ENCODE measurements at regions not wholly inside any gene's neighbourhood (a gene's known extent, or its start where the extent isn't known, plus 50 kb on each side); places are given as distances from the start of the nearest gene placed in this dataset.

DNA sequence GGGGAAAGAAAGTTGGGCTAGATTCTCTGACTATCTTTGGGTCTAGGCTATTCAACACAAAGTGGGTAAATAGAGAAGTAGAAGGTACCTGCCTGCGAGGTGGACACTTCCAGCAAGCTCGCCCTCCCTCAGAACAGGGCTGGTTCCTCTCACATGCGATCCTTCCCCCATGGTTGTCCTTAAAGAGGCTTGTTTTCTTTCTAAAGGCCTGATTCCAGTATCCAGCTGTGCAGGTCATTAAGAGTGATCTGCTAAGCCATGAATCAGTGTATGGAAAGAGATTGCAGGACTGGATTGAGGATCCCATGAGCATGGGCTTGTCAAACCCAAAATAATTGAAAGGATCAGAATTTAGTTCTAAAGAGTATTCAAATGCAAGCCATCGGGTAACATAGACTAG lies 189.0 kb downstream of the URB2 start:
- no peak overlapping the region for H3K4me3 Mint-ChIP-seq
- no peaks in the 10 kb centered on the region for H3K4me1 Mint-ChIP-seq
- no peak for ATAC-seq
- no peak overlapping the region for H3K27ac Mint-ChIP-seq
- peaks cover under 1% of the 10 kb centered on the region for H3K36me3 Mint-ChIP-seq
- H3K27me3 Mint-ChIP-seq = peaks cover 38% of the 10 kb centered on the region
- no peak for DNase-seq
- peaks cover 4% of the 10 kb centered on the region for H3K9me3 Mint-ChIP-seq (ENCODE audit: low read depth)
- CTCF ChIA-PET = no interaction called here

DNA sequence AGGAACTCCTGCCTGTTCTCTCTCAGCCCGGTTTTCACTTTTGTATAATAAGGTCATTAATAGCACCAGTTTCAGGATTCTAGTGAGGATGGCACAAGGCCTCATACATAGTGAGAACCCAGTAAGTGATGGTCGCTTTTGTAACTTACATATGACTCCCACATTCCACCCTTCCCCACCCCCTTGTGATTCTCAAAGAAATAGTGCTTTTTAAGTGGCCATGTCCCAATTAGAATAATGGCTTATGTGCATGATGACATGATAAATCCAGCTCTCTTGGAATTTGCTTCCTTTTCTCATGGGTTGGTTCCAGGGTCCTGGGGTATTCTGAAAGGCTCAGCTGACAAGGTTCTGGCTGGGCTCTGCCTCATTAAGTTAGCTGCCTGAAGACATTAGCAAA lies 189.9 kb downstream of the URB2 start:
- DNase-seq (no peak), ATAC-seq (no peak)
- H3K27me3 Mint-ChIP-seq = peaks cover 31% of the 10 kb centered on the region
- no peaks in the 10 kb centered on the region for H3K36me3 Mint-ChIP-seq
- CTCF ChIA-PET = no interaction called here
- H3K4me1 Mint-ChIP-seq = no peaks in the 10 kb centered on the region
- no peak overlapping the region for H3K27ac Mint-ChIP-seq
- no peaks in the 10 kb centered on the region for H3K9me3 Mint-ChIP-seq (ENCODE audit: low read depth)
- H3K4me3 Mint-ChIP-seq = no peak overlapping the region

DNA sequence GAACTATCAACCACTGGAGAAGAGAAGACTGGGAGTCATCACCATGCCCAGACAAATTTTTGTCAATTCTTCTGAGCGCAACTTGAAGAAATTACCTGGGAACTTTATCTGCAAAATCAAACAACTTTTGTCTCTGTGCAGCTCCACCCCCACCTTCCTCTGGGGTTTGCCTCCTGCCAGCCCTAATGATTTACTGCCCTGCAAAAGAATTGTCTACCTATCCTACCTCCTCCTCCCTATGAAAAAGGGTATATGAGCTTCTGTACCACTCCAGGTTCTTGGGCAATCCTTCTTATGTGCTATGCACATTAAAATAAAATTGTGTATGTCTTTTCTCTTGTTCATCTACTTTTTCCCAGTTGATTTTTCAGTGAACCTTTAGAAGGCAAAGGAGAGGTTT lies 191.9 kb downstream of the URB2 start:
- CTCF ChIA-PET = no interaction called here
- H3K4me1 Mint-ChIP-seq = no peaks in the 10 kb centered on the region
- no peak overlapping the region for H3K27ac Mint-ChIP-seq
- no peak for DNase-seq
- no peak overlapping the region for H3K4me3 Mint-ChIP-seq
- no peak for ATAC-seq
- no peaks in the 10 kb centered on the region for H3K36me3 Mint-ChIP-seq
- peaks cover 26% of the 10 kb centered on the region for H3K27me3 Mint-ChIP-seq
- no peaks in the 10 kb centered on the region for H3K9me3 Mint-ChIP-seq (ENCODE audit: low read depth)

DNA sequence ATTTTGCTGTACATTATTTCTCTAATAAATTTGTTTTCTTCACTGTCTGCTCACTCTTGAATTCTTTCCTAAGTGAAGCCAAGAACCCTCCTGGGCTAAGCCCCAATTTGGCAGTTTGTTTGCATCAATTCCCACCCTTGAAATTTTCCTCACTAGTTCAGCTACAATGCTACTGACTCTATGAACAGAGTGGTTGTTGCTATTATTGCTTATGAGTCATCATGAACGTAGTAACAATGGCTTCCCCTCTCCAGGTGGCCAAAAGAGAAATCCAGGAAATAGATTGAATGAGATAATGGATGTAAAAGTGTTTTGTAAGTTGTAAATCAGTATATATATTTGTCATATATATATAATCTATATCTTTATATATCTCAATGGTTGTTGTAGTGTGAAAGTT lies 193.0 kb downstream of the URB2 start:
- Mint-ChIP-seq H3K27me3 (peaks cover 26% of the 10 kb centered on the region), H3K9me3 (ENCODE audit: low read depth) (no peaks in the 10 kb centered on the region), H3K27ac (no peak overlapping the region), H3K4me1 (no peaks in the 10 kb centered on the region), H3K36me3 (no peaks in the 10 kb centered on the region), H3K4me3 (no peak overlapping the region)
- no peak for ATAC-seq
- CTCF ChIA-PET = no interaction called here
- DNase-seq = no peak

DNA sequence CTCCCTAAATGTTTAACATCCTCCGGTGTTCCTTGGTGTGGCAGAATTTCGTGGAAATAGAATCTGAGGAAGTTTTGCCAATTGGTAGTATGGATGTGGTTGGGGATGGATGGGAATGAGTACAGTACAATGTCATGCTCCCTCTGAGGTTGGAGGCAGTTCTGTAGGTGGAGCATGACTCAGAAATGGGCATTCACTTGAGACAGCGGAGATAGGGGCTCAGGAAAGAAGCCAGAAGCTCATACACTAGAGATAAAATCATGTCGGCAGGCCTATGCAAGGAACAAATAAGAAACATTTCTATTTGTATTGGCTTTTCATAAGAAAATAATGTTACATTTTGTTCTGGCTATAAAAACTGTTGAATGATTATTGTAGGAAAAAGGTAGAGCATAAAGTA lies 196.0 kb downstream of the URB2 start:
- no peak for ATAC-seq
- Mint-ChIP-seq H3K4me1 (no peaks in the 10 kb centered on the region), H3K27ac (no peak overlapping the region), H3K27me3 (peaks cover 14% of the 10 kb centered on the region), H3K36me3 (no peaks in the 10 kb centered on the region), H3K4me3 (no peak overlapping the region), H3K9me3 (ENCODE audit: low read depth) (peaks cover 2% of the 10 kb centered on the region)
- CTCF ChIA-PET = no interaction called here
- no peak for DNase-seq

DNA sequence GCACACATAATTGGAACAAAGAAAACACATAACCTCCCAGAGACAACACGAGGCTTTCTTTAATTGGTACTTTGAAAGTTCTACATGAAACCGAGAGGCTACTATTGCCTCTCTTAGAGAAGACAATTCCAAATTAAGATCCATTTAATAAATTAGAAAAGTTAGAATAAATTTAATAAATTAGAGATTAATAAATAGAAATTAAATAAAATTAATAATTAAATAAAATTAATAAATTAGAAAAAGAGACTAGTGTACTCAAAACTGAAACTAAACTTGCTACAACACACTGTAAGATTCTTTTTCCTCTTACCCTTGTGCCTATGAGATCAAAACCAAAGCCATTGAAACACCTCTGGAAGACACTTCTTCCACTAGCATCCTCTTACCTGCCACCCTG lies 199.0 kb downstream of the URB2 start:
- Mint-ChIP-seq H3K4me3 (no peak overlapping the region), H3K27ac (no peak overlapping the region), H3K36me3 (no peaks in the 10 kb centered on the region), H3K4me1 (no peaks in the 10 kb centered on the region), H3K27me3 (peaks cover 10% of the 10 kb centered on the region), H3K9me3 (ENCODE audit: low read depth) (peaks cover 5% of the 10 kb centered on the region)
- DNase-seq (no peak), ATAC-seq (no peak)
- CTCF ChIA-PET = no interaction called here

DNA sequence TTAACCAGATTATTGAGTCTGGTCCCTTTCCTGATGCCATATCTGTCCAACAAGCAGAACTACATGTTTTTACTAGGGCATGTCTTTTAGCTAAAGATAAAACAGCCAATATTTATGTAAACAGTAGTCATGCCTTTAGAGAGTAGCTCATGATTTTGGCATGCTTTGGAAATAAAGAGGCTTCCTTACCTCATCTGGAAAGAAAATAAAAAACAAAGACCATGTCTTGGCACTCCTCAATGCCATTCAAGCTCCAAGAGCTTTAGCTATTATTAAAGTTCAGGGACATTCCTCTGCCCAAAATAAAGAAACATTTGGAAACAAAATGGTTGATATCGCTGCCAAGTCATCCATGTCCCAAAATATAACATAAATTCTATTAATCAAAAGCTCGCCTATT lies 202.4 kb downstream of the URB2 start:
- CTCF ChIA-PET = no interaction called here
- no peak for DNase-seq
- Mint-ChIP-seq H3K27me3 (peaks cover 21% of the 10 kb centered on the region), H3K9me3 (ENCODE audit: low read depth) (peaks cover 5% of the 10 kb centered on the region), H3K36me3 (no peaks in the 10 kb centered on the region), H3K4me1 (no peaks in the 10 kb centered on the region), H3K4me3 (no peak overlapping the region), H3K27ac (no peak overlapping the region)
- ATAC-seq = no peak

DNA sequence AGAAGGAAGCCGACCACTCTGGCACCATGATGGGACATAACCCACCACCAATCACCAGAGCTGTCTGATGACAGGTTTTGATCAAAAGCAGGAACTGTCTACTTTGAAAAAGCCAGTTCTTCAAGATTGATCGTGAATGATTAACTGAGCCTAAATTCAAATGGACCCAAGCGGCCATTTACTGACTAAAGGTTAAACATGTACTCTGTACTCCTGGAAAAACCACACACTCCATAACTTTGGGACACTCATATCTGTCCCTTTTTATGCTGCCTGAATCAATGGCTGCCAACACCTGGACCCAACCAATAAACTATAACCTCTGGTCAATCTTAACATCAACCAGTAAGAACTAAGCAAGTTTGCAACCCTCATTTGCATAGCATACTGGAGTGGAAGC lies 206.6 kb downstream of the URB2 start:
- CTCF ChIA-PET = no interaction called here
- no peak for DNase-seq
- no peak overlapping the region for H3K27ac Mint-ChIP-seq
- H3K27me3 Mint-ChIP-seq = peaks cover 28% of the 10 kb centered on the region
- no peak for ATAC-seq
- no peaks in the 10 kb centered on the region for H3K4me1 Mint-ChIP-seq
- H3K36me3 Mint-ChIP-seq = no peaks in the 10 kb centered on the region
- no peak overlapping the region for H3K4me3 Mint-ChIP-seq
- H3K9me3 Mint-ChIP-seq (ENCODE audit: low read depth) = peaks cover 2% of the 10 kb centered on the region

DNA sequence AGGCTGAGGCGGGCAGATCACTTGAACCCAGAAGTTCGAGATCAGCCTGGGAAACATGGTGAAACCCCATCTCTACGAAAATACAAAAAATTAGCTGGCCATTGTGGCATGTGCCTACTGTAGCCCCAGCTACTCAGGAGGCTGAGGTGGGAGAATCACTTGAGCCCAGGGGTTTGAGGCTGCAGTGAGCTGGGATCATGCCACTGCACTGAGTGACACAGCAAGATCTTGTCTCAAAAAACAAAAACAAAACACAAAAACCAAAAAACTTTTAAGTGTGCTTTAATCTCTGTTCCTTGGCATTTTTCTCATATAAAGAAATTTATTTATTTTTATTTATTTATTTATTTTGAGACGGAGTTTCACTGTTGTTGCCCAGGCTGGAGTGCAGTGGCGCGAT lies 208.2 kb downstream of the URB2 start:
- H3K4me3 Mint-ChIP-seq = no peak overlapping the region
- DNase-seq = no peak
- ATAC-seq = no peak
- H3K27me3 Mint-ChIP-seq = peaks cover 26% of the 10 kb centered on the region
- no peaks in the 10 kb centered on the region for H3K36me3 Mint-ChIP-seq
- H3K27ac Mint-ChIP-seq = no peak overlapping the region
- H3K9me3 Mint-ChIP-seq (ENCODE audit: low read depth) = no peaks in the 10 kb centered on the region
- no peaks in the 10 kb centered on the region for H3K4me1 Mint-ChIP-seq
- CTCF ChIA-PET = no interaction called here

DNA sequence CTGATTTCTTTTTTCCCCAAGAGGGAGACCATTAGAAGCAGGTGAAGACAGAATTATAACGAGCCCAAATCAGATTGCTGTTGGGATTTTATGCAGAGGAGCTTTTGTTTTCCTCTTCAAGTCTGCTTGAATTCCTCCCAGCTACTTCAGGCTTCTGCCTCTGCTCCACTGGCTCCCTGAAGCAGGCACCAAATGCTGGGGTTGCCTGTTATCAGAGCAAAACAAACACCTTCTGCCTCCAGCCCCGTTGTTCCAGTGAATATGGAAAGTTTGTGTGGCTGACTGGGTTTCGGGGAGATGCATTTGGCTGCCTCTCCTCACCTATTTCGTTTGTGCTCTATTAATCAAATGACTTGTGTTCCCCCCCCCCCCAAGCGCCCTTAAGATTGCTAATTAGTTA lies 209.2 kb downstream of the URB2 start:
- Mint-ChIP-seq H3K4me1 (no peaks in the 10 kb centered on the region), H3K36me3 (no peaks in the 10 kb centered on the region), H3K4me3 (no peak overlapping the region), H3K9me3 (ENCODE audit: low read depth) (no peaks in the 10 kb centered on the region), H3K27me3 (peaks cover 35% of the 10 kb centered on the region), H3K27ac (no peak overlapping the region)
- ATAC-seq (no peak), DNase-seq (no peak)
- CTCF ChIA-PET = no interaction called here

DNA sequence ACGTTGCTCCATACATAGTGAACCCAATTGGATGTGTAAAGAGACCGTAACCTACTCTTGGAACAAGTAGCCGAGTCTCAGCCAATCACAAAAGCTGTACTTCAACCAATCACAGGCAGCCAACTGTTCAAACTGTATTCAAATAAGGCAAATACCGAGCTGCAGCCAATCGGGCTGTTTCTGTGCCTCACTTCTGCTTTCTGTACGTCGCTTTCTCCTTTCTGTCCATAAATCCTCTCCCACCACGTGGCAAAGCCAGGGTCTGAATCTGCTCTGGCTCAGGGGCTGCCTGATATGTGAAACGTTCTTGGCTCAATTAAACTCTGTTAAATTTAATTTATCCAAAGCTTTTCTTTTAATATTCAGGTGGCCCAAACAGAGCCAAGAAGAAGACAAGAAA lies 210.3 kb downstream of the URB2 start:
- no peak for ATAC-seq
- H3K27me3 Mint-ChIP-seq = peaks cover 31% of the 10 kb centered on the region
- no peak overlapping the region for H3K27ac Mint-ChIP-seq
- H3K4me1 Mint-ChIP-seq = no peaks in the 10 kb centered on the region
- no peak for DNase-seq
- no peaks in the 10 kb centered on the region for H3K9me3 Mint-ChIP-seq (ENCODE audit: low read depth)
- no peaks in the 10 kb centered on the region for H3K36me3 Mint-ChIP-seq
- no peak overlapping the region for H3K4me3 Mint-ChIP-seq
- CTCF ChIA-PET = no interaction called here

DNA sequence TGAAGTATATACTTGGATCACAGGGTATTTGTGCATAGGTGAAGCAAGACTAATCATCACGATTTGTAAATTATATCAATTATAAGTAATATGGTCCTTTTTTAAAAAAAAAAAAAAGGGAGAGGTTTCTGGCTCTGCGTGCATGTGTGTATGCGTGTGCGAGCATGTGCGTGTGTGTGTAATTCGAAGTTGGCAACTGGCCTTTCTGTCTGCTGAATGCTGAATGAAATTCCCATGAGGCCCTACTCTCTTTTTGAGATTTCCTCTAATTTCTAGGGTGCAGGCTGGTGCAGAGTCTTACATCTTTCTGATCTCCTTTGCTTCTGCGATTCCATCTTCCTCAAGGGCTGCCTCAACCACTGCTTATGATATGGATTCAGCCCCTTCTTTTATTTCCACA lies 212.2 kb downstream of the URB2 start:
- CTCF ChIA-PET = interaction anchor here (1.6 kb wide), 1 partner anchor 11 kb away, joined by 3 read pairs; no protein-coding TSS in a partner anchor
- no peaks in the 10 kb centered on the region for H3K36me3 Mint-ChIP-seq
- no peaks in the 10 kb centered on the region for H3K4me1 Mint-ChIP-seq
- peaks cover 28% of the 10 kb centered on the region for H3K27me3 Mint-ChIP-seq
- H3K27ac Mint-ChIP-seq = no peak overlapping the region
- H3K9me3 Mint-ChIP-seq (ENCODE audit: low read depth) = no peaks in the 10 kb centered on the region
- H3K4me3 Mint-ChIP-seq = no peak overlapping the region
- ATAC-seq (no peak), DNase-seq (no peak)

DNA sequence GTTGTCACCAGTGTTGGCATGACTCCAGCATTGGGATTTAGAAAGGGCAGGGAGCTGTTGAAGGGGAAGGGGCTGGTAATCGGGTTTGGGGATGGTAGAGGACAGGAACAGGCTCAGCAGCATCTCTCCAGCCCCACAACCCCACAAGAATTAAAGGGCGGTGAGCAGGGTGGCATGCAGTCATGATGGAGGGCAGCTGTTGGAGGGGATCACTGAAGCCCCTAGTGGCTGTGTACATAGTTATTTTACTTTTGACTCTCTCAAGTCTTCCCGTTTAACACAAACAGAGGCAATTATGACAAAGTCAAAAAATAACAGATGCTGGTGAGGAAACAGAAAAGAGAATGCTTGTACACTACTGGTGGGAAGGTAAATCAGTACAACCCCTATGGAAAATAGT lies 213.8 kb downstream of the URB2 start:
- Mint-ChIP-seq H3K9me3 (ENCODE audit: low read depth) (no peaks in the 10 kb centered on the region), H3K27me3 (peaks cover 38% of the 10 kb centered on the region), H3K4me1 (no peaks in the 10 kb centered on the region), H3K27ac (no peak overlapping the region), H3K36me3 (no peaks in the 10 kb centered on the region), H3K4me3 (no peak overlapping the region)
- DNase-seq (no peak), ATAC-seq (no peak)
- CTCF ChIA-PET = interaction anchor here (1.4 kb wide), 1 partner anchor 9 kb away, joined by 3 read pairs; no protein-coding TSS in a partner anchor

DNA sequence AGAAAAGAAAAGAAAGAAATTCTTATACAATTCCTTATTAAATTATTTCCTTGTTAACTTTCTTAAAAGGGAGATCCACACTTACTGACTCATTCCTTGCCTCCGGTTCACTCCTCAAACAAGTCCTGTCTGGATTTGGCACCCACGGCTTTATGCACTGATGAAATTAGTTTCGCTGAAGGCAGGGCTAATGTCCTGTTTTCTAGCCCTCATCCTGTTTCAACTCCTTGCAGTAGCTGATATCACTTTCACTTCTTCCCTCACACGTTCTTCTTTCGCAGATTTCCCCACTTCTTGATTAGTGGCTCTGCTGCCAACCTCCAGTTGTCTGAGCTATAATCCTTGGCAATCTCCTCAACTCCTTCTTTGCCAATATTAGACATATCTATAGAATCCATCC lies 215.2 kb downstream of the URB2 start:
- no peak overlapping the region for H3K4me3 Mint-ChIP-seq
- ATAC-seq = no peak
- no peak overlapping the region for H3K27ac Mint-ChIP-seq
- no peaks in the 10 kb centered on the region for H3K9me3 Mint-ChIP-seq (ENCODE audit: low read depth)
- peaks cover 46% of the 10 kb centered on the region for H3K27me3 Mint-ChIP-seq
- H3K4me1 Mint-ChIP-seq = no peaks in the 10 kb centered on the region
- H3K36me3 Mint-ChIP-seq = no peaks in the 10 kb centered on the region
- no peak for DNase-seq
- CTCF ChIA-PET = interaction anchor here (1.4 kb wide), 1 partner anchor 8 kb away, joined by 3 read pairs; no protein-coding TSS in a partner anchor

Data from activated CD8-positive, alpha-beta memory T cell treated with anti-CD3 and anti-CD28 coated beads, Interleukin-2, amount 10 ng/mL, durations not matched to agents 7 days and 5 days (primary cell).